ENCODE measurements at regions not wholly inside any gene's neighbourhood (a gene's known extent, or its start where the extent isn't known, plus 50 kb on each side); places are given as distances from the start of the nearest gene placed in this dataset.
"Not testable (repeated sequence)": the region's sequence is repeated elsewhere in the genome, so short reads cannot be mapped to it uniquely, and the experiment has no call there.

DNA sequence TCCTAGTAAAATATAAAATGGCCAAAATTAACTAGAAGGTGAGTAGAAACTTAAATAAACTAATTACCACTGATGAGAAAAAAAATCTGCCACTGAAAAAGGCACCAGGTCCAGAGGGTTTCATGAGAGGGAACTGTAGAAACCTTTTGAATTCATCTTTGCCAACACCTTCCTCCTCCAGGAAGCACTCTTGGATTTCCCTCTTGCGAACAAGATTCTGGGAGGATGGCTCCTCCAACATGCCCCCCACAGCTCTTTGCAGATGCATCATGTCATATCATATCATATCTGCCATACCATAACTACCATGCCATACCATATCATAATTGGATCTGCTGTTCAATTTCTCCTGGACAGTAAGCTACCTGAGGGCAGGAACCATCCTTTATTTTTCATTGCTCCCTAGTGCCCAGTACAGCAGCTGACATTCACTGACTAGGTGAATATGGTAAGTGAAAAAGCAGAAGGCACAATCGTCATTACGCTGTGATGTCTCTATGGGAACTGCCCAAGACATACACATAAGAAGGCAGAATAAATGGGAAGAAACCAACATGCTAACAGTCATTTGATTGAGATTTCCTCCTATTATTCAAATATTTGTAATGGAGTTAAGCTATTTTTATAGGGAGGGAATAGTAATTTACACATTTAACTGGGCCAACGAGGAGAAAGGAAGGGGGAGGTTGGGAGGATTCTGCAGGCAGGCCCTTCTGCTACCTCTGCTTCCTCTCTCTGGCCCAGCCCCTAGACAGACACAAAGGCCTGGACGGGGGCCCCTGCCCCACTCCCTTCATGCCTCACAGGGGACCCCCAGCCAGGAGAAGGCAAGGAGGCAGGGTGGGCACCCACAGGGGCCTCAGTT is 110.1 kb upstream of the SMURF2 start:
- no peak for DNase-seq

DNA sequence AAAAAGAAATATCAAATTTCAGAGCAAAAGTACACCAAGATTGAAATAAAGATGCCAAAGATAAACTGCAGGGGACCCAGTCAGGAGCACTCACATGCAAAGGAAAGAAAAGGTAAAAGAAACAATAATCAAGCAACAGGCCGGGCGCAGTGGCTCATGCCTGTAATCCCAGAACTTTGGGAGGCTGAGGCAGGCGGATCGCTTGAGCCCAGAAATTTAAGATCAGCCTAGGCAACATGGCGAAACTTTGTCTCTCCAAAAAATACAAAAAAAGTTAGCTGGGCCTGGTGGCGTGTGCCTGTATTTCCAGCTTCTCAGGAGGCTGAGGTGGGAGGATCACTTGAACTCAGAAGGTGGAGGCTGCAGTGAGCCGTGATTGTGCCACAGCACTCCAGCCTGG is 107.6 kb upstream of the SMURF2 start:
- DNase-seq = no peak

DNA sequence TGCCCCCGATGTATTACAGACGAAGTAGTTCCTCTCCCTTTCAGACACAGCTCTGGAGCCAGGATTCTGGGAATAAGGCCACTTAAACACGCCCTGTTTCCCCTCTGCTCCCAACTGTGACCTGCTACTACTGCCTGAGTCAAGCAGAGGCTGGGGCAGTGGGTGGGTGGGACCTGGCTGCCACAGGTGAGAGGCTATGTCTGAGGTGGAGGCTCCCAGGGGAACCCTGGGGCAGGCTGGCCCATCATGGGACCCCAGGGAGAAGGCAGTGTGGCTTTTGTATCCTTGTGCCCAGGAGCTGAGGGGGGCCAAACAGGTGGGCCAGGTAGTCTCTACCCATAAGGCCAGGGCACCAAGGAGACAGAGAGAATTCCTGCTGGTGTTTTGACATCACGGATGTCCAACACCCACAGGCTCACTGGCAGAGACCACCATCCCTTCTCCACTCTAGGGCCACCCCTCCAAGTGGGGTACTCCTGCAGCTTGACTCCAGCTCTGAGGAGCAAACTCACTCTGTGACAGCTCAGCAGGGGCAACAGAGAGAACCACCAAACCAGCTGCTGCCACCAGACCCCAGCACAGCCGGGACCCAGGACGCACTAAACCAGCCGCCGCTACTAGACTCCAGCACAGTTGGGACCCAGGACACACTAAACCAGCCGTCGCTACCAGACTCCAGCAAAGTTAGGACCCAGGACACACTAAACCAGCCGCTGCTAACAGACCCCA is 105.3 kb upstream of the SMURF2 start:
- no peak for DNase-seq

DNA sequence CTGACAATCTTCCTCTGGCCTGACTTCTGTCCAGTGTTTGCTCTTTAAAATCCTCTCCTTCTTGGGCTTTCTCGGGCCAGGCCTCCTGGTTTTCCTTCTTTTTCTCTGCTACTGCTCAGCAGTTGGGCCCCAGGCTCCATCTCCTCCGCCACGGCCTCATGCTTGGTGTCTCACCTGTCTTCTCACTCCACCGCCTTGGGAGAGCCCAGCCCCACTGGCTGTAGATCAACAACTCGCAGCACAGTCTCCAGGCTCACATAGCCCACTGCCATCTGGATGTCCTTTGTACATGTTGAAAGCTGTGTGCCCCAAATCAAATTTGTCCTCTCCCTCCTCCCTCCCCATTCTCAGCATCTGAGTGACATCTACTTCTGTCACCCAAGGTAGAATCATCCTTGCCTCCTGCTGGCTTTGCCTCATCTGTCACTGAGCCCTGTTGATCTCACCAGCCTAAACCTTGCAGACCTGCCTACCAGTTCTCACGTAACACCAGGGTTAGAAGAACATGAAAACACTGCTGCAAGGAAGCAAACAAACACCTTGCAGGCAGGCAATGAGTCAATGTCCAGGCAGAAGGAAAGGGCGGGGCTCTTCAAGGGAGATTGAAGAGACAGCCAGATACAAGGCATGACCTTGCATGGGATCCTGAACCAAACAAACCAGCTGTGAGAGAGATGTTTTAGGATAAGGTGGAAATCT is 103.2 kb upstream of the SMURF2 start:
- DNase-seq = no peak

DNA sequence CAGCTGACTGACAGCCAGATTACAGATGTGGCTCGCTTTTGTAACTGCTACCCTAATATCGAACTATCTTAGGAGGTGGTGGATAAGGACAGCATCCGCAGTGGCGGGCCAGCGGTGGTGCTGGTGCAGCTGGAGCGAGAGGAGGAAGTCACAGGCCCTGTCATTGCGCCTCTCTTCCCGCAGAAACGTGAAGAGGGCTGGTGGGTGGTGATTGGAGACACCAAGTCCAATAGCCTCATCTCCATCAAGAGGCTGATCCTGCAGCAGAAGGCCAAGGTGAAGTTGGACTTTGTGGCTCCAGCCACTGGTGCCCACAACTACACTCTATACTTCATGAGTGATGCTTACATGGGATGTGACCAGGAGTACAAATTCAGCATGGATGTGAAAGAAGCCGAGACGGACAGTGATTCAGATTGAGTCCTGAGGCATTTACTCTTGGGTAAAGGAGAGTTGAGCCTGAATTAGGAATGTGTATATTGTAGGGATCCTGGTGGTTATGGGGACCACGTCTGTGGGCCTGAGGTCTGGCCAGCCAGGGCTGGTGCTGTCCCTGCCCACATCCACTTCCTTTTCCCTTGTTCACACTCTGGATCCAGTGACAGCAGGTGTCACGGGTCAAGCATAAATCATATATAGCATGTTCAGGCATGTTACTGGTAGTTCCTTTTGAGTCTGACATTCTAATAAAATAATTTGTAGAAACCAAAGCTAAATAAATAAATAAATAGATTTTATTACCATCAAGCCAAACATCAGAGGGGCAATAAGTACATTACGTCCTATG is 89.0 kb upstream of the SMURF2 start:
- DNase-seq = no peak

DNA sequence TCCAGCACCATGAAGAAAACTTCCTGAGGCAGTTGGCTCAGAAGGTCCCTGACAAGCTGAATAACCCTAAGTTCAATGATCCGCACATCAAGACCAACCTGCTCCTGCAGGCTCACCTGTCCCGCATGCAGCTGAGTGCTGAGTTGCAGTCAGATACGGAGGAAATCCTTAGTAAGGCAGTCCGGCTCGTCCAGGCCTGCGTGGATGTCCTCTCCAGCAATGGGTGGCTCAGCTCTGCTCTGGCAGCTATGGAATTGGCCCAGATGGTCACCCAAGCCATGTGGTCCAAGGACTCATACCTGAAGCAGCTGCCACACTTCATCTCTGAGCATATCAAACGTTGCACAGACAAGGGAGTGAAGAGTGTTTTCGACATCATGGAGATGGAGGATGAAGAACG is 88.4 kb upstream of the SMURF2 start:
- DNase-seq = no peak

DNA sequence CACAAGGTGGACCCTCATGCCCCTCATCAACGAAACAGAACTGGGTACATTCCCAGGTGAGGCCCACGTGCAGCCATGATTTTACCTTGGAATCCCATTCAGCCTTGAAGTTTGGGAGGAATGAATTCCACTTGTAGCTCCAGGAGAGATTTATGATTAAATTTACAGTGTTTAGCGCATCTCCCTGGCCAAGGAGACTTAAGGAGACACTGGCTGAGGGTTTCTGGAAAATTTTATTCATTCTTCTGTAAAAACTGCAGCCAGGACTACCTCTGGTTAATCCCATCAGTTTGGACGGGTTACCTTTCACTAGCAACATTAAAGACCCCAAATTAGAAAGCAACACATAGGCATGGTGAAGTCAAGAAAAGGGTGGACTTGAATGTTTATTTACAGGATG is 87.2 kb upstream of the SMURF2 start:
- no peak for DNase-seq

DNA sequence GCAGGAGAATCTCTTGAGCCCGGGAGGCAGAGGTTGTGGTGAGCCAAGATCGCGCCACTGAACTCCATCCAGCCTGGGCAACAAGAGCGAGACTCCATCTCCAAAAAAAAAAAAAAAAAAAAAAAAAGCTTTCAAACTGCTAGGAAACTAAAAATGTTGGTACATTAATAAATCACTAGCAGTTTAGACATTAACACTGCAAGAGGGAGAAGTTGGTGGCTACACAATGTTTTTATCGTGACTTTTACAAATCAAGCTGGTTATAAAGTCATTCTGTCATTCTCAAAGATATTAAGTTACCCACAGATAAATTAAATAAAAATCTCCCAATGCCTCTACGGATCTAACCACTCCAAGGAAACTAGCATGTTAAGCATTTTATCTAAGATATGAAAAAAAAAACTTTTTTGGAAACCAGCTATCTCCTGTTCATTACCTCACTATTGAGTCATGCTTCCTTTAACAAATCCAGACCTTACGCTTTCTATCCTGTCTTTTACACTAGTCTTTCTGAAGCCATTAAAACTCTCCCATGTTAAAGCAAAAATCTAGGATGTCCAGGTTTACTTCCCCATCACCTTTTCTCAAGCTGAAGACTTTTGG is 85.9 kb upstream of the SMURF2 start:
- DNase-seq = no peak

DNA sequence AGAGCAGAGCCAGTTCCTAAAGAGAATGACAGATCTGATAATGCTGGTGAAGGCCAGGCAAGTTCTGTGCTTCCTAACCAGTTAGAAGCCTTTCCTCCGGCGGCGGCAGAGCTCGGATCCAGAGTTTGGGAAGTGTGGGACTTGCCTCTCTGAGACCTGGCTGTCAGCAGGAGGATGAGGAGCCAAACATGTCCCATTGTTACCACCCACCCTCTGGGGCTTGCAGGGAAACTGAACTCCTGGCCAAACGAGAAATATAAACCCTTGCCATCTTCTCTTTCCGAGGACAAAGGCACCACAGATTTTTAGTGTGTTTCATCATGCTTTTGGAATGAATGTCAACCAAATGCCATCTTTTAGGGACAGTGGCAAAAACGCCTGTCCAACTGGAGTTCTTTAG is 80.2 kb upstream of the SMURF2 start:
- DNase-seq = no peak

DNA sequence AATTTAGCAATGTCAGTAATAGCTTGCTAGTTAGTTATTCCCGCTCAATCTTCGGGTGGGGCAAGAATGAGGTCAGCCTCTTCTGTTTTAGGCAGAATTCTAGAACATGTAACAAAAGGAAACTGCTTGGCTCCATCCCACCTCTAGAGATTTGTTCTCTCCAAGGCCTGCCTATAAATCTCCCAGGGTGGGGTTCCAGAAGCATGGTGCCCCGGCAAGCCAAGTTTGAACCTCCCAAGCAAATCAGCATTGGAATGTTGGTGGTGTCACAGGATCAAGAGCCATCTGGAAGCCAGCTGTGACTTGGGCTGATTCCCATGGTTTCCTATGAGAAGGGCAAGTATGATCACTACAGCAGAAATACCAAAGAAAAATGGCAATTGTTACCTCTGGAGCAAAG is 79.8 kb upstream of the SMURF2 start:
- DNase-seq = not testable (repeated sequence)

DNA sequence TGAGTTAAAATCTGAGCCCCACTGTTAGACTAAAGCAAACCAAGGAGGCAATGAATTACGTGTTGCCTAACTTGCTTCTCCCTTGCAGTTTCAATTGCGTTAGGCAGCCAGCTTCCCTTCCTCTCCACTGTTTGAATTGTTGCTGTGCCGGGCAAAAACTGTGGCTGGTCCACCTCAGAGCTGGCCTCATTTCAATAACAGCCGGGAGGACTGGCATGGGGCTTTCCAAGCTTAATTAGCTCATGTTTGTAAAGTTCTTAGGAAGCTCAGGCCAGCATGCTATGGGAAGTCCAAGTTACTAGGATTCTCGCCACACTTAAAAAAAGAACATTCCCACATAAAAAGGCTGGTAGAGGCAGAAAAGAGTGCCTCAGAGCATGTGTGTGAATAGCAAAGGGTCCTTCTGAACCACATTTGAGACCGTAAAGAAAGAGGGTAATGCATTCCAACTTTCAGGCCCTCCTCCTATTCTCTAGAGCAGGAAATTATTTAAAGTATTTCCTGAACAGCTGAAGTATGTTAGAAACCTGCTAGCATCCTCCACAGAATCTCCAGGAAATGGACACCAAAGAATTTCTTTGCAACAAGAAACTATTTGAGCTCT is 79.0 kb upstream of the SMURF2 start:
- no peak for DNase-seq

DNA sequence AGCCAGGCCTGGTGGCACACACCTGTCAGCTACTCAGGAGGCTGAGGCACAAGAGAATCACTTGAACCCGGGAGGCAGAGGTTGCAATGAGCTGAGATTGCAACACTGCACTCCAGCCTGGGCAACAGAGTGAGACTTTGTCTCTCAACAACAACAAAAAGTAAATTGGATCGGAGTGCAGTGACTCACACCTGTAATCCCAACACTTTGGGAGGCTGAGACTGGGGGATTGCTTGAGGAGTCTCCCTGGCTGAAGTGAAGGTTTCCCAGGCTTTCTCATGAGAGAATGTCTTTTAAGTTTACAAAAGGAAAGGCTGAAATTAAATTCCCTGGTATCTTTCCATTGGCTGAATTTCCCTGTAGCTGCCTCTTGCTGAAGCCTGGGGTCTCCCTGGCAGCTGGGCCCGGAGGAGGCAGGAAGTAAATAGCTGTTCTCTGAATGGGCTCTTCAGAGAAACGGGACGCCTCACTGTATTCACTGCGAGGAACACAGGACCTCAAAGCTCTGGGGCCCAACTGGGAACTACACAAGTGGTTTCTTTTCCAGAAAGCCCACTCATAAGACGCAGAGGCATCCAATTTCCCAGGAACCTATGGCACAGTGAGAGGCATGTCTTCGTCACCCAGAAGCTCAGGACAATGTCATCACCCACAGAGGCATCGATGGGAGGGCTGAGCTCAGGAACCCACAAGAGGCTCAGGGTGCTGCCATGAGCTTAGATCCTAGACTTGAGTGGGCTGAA is 77.4 kb upstream of the SMURF2 start:
- no peak for DNase-seq

DNA sequence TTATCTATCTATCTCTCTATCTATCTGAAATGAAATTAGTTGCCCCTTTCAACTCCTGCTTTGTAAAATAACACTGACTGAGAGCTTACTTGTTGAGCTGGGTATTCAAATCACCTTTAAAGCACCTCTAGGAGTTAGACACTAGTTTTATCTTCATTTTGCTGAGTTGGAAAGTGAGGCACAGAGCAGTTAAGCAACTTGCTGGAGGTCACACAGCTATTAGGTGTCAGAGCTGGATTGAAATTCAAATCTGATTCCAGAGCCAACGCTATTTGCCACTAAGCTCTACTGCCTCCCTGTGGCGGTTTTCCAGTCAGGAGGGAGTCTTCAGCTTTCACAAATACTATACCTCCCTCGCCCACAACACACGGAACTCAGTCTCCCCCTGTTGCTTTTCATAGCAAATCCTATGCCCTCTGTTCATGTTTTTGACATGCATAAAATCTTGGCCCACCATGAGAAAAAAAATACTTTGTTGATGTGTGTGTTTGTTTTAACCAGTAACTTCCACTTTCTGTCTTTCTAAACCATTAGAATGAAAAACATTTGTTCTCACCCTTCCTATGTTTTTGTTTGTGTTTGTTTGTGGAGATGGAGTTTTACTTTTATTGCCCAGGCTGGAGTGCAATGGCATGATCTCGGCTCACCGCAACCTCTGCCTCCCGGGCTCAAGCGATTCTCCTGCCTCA is 74.8 kb upstream of the SMURF2 start:
- peak; percentile 47 for DNase-seq

DNA sequence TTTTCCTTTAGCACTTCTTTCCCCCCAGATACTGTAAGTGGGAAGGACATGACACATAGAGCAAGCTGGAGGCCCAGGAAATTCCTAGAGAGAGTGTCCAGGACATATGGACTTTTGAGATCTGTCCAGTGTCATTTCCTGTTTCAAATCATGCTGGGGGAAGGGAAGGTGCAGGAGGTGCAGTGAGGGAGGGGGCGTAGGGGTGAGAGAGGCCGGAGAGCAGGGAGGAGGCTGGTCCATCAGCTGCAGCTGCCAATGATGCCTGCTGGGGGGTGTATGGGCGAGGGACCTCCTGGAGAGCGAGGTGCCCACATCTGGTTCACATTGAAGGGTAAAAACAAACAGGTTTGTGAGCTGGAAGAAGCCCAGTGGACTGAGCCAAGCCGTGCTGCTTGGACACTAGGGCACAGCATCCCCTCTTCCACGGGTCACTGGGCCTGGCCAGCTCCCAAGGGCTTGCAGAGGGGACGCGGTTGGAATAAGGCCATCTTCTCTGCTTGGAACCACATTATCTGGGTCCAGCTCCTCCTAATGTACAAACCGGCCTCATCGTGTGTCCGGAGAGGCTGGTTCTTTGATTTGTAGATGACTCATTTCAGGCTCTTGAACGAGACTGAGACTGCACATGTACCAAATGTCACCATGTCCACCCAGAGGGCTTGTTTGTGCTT is 70.4 kb upstream of the SMURF2 start:
- no peak for DNase-seq

DNA sequence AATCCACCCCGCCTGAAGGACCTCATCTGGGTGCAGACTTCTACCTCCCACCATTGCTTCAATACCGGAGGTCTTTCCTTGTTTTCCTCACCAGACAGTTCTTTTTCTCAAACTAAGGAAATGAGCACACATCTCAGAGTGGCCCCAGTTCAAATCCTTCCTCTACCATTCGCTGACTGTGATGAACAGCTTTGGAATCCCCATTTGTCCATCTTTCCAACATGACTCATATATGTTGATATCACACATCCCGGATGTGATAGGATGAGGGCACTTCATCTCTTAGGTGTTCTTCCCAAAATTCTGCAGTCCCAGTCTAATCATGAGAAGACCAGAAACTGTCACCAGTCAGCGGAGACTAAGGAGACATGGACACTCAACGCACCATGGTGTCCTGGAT is 67.9 kb upstream of the SMURF2 start:
- not testable (repeated sequence) for DNase-seq

DNA sequence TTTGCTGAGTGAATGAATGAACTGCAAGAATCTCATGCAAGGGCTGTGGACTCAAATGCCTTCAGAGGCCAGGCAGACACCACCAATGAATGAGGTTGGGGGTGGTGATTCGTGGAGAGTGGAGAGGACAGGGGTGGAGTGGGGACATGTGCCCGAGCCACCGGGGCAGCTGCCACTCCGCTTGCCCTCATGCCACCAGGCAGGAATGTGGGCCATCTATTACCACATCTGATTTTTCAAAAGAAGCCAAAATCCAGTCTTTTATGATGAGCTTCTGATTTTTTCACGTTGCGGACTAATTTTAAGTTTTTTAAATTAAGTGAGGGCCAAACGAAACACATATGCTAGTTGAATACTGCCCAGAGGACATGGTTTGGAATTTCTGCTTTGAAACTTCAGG is 67.1 kb upstream of the SMURF2 start:
- DNase-seq = no peak

DNA sequence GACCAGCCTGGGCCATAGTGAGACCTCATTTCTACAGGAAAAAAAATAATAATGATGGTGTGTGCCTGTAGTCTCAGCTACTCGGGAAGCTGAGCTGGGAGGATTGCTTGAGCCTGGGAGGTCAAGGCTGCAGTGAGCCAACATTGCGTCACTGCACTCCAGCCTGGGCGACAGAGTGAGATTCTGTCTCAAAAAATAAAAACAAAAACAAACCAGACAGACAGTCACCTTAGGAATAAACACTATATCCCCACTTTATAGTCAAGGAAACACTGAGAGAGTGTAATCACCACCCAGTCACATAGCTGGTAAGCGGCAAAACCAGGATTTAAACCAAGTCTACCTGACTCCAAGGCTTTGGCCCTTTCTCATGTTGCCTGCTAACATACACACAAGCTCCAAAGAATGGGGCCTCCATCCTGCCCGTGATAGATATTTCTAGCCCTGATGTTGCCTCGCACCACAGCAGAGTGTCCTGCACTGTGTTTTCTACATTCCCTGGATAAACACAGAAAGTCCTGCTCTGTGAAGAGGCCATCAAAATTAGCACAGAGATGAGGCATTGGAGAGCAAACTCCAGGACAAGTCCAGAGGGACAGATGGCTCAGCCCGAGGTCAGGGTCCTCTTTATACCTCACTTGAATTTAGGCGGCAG is 66.1 kb upstream of the SMURF2 start:
- no peak for DNase-seq

DNA sequence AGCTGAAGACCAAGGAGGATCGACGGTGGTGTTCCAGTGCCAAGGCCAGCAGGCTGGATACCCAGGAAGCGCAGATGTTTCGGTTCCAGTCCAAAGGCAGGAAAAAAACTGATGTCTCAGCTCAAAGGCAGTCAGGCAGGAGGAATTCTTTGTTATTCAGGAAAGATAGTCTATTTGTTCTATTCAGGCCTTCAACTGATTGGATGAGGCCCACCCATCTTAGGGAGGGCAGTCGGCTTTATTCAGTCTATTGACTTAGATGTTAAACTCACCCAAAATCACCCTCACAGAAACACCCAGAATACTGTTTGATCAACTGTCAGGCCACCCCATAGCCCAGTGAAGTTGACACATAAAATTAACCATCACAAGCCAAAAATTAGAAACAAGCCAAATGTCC is 63.9 kb upstream of the SMURF2 start:
- not testable (repeated sequence) for DNase-seq

DNA sequence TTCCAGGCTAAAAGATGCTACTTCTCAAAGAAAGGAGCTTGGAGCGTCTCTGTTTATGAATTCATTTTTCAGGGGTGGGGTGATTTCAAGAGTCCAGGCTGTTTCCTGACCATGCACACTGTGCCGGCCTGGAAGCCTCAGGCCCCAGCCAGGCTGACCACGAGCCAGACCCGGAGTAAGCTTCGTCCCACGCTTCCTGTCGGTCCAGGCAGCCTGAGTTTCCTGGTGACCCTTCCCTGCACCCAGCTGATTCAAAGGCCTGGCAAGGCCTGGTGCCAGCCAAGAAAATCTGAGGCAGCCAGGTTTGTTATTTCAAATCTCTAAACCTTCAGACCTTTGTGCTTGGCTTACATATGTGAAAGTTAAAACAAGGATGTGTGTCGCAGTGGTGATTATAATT is 62.1 kb upstream of the SMURF2 start:
- DNase-seq = not testable (repeated sequence)

DNA sequence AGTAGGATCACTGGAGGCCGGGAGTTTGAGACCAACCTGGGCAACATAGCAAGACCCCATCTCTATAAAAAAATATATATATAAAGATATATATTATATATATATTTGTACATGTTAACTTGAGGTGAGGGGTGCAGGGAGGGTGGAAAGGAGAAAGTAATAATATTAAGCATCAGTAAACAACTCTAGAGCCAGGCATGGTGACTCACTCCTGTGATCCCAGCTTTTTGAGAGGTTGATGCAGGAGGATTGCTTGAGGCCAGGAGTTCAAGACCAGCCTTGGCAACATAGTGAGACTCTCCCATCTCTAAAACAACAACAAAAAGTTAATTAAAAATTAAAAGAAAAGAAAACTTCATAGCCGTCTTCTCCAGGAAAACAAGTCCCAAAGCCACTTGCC is 61.7 kb upstream of the SMURF2 start:
- DNase-seq = no peak
